HepG2 (cell line): ENCODE measurements at regions not wholly inside any gene's neighbourhood (a gene's known extent, or its start where the extent isn't known, plus 50 kb on each side); places are given as distances from the start of the nearest gene placed in this dataset.
A peak's percentile ranks its signal among the peaks of the same experiment; 100 is the strongest.

Experiments used
- ATAC-seq: fragments of 200-7000 bp; cut with Tn5 transposase; 3 replicates; pipeline ENCODE4 v1.9.1; 2020; ENCODE audit warnings: mild to moderate bottlenecking, moderate library complexity
- BruUV-seq: library from RNA; stranded (reverse); fragments of 400-500 nt; replicated peaks from 2 replicates; lab custom pipeline; 2021; lab: Mats Ljungman, UMichigan
- CTCF ChIA-PET: fragments of 300-600 bp; formaldehyde crosslinking; extraction: SDS; loops from one replicate; lab custom pipeline; 2021; ENCODE audit warnings: low total read pairs, inconsistent platforms, low intra/inter-chr PET ratio; lab: Yijun Ruan, JAX
- POLR2A ChIA-PET: fragments of 350-600 bp; sonication (Branson Sonifier 250); formaldehyde crosslinking; loops from one replicate; lab custom pipeline; 2020; ENCODE audit warnings: antibody characterized with exemption, inconsistent platforms; lab: Yijun Ruan, JAX
- DNase-seq: peaks from one replicate; pipeline ENCODE4 v3.0.0-alpha.2; 2015; ENCODE audit warnings: low spot score
- FAIRE-seq: peaks from 3 replicates; lab custom pipeline; 2011; peaks lifted over from hg19 to GRCh38; lab: Jason Lieb, UNC
- H2AFZ ChIP-seq: one replicate; pipeline ENCODE4 v1.6.1; 2011; ENCODE audit warnings: low read length, inconsistent platforms
- H3K27ac ChIP-seq: fragments of 300-600 bp; 3 replicates; pipeline ENCODE4 v1.8.0; 2011; ENCODE audit warnings: mixed run types, mild to moderate bottlenecking, mixed read lengths, low read length, inconsistent platforms; ENCODE audit not compliant: insufficient read depth; ENCODE audit errors: extremely low read length
- H3K27me3 ChIP-seq, 2 experiments: fragments of 200-600 bp in 1 of 2; 2 replicates in 1 of 2; 3 replicates in 1 of 2; pipeline versions ENCODE4 v1.6.0 to v1.8.0; 2011; ENCODE audit warnings: low read length in 2 of 2, mild to moderate bottlenecking in 2 of 2, moderate library complexity in 2 of 2, inconsistent platforms in 1 of 2; ENCODE audit not compliant: insufficient read depth in 2 of 2, control insufficient read depth in 1 of 2
- H3K36me3 ChIP-seq, 2 experiments: fragments of 200-600 bp in 1 of 2; replicated peaks in 1 of 2; 2 replicates in 1 of 2; 3 replicates in 1 of 2; pipeline versions ENCODE4 v1.5.1 to v1.8.0; 2011; ENCODE audit warnings: low read length in 2 of 2, inconsistent platforms in 1 of 2; ENCODE audit not compliant: insufficient read depth in 2 of 2, control insufficient read depth in 1 of 2
- H3K4me1 ChIP-seq: 2 replicates; pipeline ENCODE4 v1.5.1; 2012; ENCODE audit warnings: low read length, inconsistent platforms; ENCODE audit not compliant: insufficient read depth
- H3K4me2 ChIP-seq: 2 replicates; pipeline ENCODE4 v1.6.0; 2011; ENCODE audit warnings: low read depth, low read length, inconsistent platforms
- H3K4me3 ChIP-seq, 3 experiments: fragments of 200-600 bp in 1 of 3; sonication (generic), shearing (Covaris generic) in 1 of 3; replicated peaks in 1 of 3; 2 replicates each; pipeline ENCODE4 v1.5.1; 2011 to 2016; ENCODE audit warnings: low read length in 3 of 3, inconsistent platforms in 2 of 3, low read depth in 2 of 3, mild to moderate bottlenecking in 2 of 3, control low read depth in 1 of 3, mixed read lengths in 1 of 3; ENCODE audit not compliant: insufficient read depth in 1 of 3
- H3K79me2 ChIP-seq: one replicate; pipeline ENCODE4 v1.6.1; 2011; ENCODE audit warnings: low read length, inconsistent platforms; ENCODE audit not compliant: insufficient read depth
- H3K9ac ChIP-seq: 2 replicates; pipeline ENCODE4 v1.6.0; 2011; ENCODE audit warnings: mild to moderate bottlenecking, low read depth, low read length, inconsistent platforms; ENCODE audit not compliant: insufficient read depth
- H3K9me3 ChIP-seq: 2 replicates; pipeline ENCODE4 v1.5.1; 2012; ENCODE audit warnings: mild to moderate bottlenecking, low read length
- H4K20me1 ChIP-seq: 2 replicates; pipeline ENCODE4 v1.6.0; 2011; ENCODE audit warnings: inconsistent platforms, mild to moderate bottlenecking, low read length, moderate library complexity; ENCODE audit not compliant: insufficient read depth
- ARID5B ChIP-seq: IDR thresholded peaks from 2 replicates; pipeline ENCODE4 v1.4.0; 2020; ENCODE audit warnings: mild to moderate bottlenecking, missing genetic modification reagents
- HDAC2 ChIP-seq: sonication (generic); formaldehyde crosslinking; IDR thresholded peaks from 2 replicates; pipeline ENCODE4 v1.4.0; 2020; ENCODE audit warnings: missing genetic modification reagents
- HNF1B ChIP-seq: sonication (generic); formaldehyde crosslinking; IDR thresholded peaks from 2 replicates; pipeline ENCODE4 v1.5.1; 2020; ENCODE audit warnings: mild to moderate bottlenecking, moderate library complexity, missing genetic modification reagents
- NR2F6 ChIP-seq, 2 experiments: IDR thresholded peaks; 2 replicates each; pipeline ENCODE4 v1.6.1; 2016; ENCODE audit warnings: antibody characterized with exemption in 1 of 2, mild to moderate bottlenecking in 1 of 2
- SOX13 ChIP-seq, 3 experiments: fragments of 450-650 bp in 1 of 3; sonication (generic) in 1 of 3; formaldehyde crosslinking in 1 of 3; IDR thresholded peaks in 2 of 3; conservative IDR thresholded peaks in 1 of 3; 2 replicates each; pipeline versions ENCODE4 v1.5.0 to v1.6.1; 2016 to 2020; ENCODE audit warnings: antibody characterized with exemption in 1 of 3, mild to moderate bottlenecking in 1 of 3, missing compliant biosample characterization in 1 of 3, missing genetic modification reagents in 1 of 3, moderate library complexity in 1 of 3
- ZFY ChIP-seq: sonication (generic); formaldehyde crosslinking; IDR thresholded peaks from 2 replicates; pipeline ENCODE4 v1.4.0; 2020; ENCODE audit warnings: missing genetic modification reagents
- ZGPAT ChIP-seq: IDR thresholded peaks from 2 replicates; pipeline ENCODE4 v1.6.1; 2016; ENCODE audit warnings: mild to moderate bottlenecking
- ZMYM2 ChIP-seq: sonication (generic); formaldehyde crosslinking; IDR thresholded peaks from 2 replicates; pipeline ENCODE4 v1.8.0; 2022; ENCODE audit warnings: mild to moderate bottlenecking, missing genetic modification reagents
- ZNF441 ChIP-seq: sonication (generic); formaldehyde crosslinking; IDR thresholded peaks from 2 replicates; pipeline ENCODE4 v1.7.0; 2021; ENCODE audit warnings: missing genetic modification reagents, borderline replicate concordance
- WGBS: methylation state at CpG from one replicate; pipeline ENCODE4 v1.1.6; 2017; ENCODE audit warnings: low lambda C conversion rate; 5-methylcytosine and 5-hydroxymethylcytosine counted together
- in situ Hi-C: cut with HindIII; loops from 2 replicates; pipeline ENCODE4 v1.10.0; 2017; ENCODE audit warnings: low pct_unique_long_range_greater_than_20kb; ENCODE audit not compliant: extremely low pct_ligation_motif_present
- intact Hi-C: fragments of 100-400 bp; cut with micrococcal nuclease; formaldehyde crosslinking; loops from one replicate; pipeline ENCODE4 v1.10.0; 2022; ENCODE audit not compliant: unreplicated experiment

- Histone ChIP-seq H3K4me1 (peaks cover 17% of the 10 kb centered on the region), H3K4me3 (no peak overlapping the region), H4K20me1 (no peaks in the 10 kb centered on the region), H3K27ac (no peak overlapping the region), H3K4me2 (0 out of 2 replicates have a peak overlapping the region, but pooled peaks have one; percentile 8), H3K36me3 (no peaks in the 10 kb centered on the region), H2AFZ (no peak overlapping the region), H3K9me3 (no peaks in the 10 kb centered on the region), H3K9ac (no peak overlapping the region), H3K27me3 (no peaks in the 10 kb centered on the region), H3K79me2 (no peaks in the 10 kb centered on the region)
- ATAC-seq (peak; percentile 92), DNase-seq (peak; percentile 81), FAIRE-seq (peak; percentile 56)
- POLR2A ChIA-PET = interaction anchor here (1.6 kb wide), 1 partner anchor 18 kb away, joined by 5 read pairs; no protein-coding TSS in a partner anchor
- BruUV-seq = no TSS peak
- CTCF ChIA-PET = no interaction called here
- in situ Hi-C loops = no loop called here
- 34% methylated on average over 8 of the region's 8 CpGs for WGBS
- intact Hi-C loops = loop anchor here (5.0 kb wide), 2 partner anchors 35 to 55 kb away; partner anchors contain the start of gene TENT5A
- TF ChIP-seq ZGPAT (CRISPR knock-in tag) (peak; percentile 61), SOX13 (IDR thresholded peaks at IDR 0.05) (no peak), SOX13 (CRISPR knock-in tag; conservative IDR thresholded peaks at IDR 0.05 in 1 of 2, IDR thresholded peaks at IDR 0.05 in 1 of 2) (peak in 1 of 2 experiments; percentile 79; a peak in 2 of 4 replicates), ZNF441 (0 out of 2 replicates have a peak, but pooled peaks have one; percentile 45), ZFY (CRISPR knock-in tag) (no peak), HNF1B (peak; percentile 27; the same call in 1 of the 2 replicates), ARID5B (peak; percentile 82), HDAC2 (0 out of 2 replicates have a peak, but pooled peaks have one; percentile 15), NR2F6 (IDR thresholded peaks at IDR 0.05) (no peak), NR2F6 (CRISPR knock-in tag; IDR thresholded peaks at IDR 0.05) (0 out of 2 replicates have a peak, but pooled peaks have one; percentile 11), ZMYM2 (CRISPR knock-in tag) (0 out of 2 replicates have a peak, but pooled peaks have one; percentile 52)
Observed at GRCh38 chr6:81806793-81807565, 54.5 kb upstream of the TENT5A start.
